ENCODE measurements at regions not wholly inside any gene's neighbourhood (a gene's known extent, or its start where the extent isn't known, plus 50 kb on each side); places are given as distances from the start of the nearest gene placed in this dataset.

- no peak for TF ChIP-seq CTCF (IDR thresholded peaks at IDR 0.05)
- TF ChIP-seq EZH2phosphoT487 (IDR thresholded peaks at IDR 0.05): no peak
- no peak for TF ChIP-seq EZH2 (IDR thresholded peaks at IDR 0.05)
Observed at GRCh38 chr14:87205811-87206210, 787.2 kb downstream of the GALC start.

All from neural progenitor cell (in vitro differentiated cells).